ENCODE measurements at regions not wholly inside any gene's neighbourhood (a gene's known extent, or its start where the extent isn't known, plus 50 kb on each side); places are given as distances from the start of the nearest gene placed in this dataset.
A peak's percentile ranks its signal among the peaks of the same experiment; 100 is the strongest.
"Not testable (repeated sequence)": the region's sequence is repeated elsewhere in the genome, so short reads cannot be mapped to it uniquely, and the experiment has no call there.

DNA sequence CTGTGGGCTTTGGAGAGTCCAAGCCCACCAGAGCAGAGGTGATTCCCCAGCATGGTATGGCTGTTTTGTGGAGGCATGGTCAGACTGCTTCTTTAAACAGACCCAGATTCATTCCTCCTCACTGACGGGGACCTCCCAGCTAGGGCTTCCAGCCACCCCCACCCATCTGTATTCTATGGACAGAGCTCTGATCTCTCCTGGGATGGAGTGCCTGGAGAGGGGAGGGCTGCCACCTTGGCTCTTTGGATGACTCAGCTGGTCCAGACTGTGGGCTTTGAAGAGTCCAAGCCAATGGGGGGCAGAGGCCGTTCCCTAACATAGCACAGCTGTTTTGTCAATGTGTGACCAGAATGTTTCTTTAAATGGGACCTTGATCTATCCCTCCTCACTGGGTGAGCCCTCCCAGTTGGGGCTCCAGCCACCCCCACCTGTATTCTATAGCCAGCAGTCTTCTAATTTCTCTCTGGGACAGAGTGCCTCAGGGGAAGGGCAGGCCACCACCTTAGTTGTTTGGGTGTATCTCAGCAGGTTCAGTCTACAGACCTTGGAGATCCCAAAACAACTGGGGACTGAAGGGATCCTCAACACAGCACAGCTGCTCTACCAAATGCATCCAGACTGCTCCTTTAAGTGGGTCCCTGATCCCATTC lies 122.0 kb upstream of the OSTN start:
- no peak for DNase-seq (ENCODE audit: low spot score)

DNA sequence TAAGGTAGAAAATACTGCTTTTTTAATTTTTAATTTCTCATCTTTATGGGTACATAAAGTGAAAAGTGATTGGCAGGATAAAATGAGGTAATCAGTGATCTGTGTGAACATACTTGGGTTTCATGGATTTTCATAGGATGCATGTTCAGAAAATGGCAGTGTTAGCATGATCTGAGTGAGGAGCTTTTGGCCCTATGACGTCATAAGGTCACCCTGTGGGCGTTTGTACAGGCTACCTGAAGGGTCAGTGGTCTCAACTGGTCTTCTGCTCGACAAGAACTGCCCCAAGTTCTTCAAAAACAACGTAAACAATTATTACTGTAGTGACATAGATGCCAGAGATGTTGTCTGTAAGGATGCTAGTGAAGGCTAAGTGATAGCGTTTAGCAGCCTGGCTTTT lies 124.5 kb upstream of the OSTN start:
- no peak for DNase-seq (ENCODE audit: low spot score)

DNA sequence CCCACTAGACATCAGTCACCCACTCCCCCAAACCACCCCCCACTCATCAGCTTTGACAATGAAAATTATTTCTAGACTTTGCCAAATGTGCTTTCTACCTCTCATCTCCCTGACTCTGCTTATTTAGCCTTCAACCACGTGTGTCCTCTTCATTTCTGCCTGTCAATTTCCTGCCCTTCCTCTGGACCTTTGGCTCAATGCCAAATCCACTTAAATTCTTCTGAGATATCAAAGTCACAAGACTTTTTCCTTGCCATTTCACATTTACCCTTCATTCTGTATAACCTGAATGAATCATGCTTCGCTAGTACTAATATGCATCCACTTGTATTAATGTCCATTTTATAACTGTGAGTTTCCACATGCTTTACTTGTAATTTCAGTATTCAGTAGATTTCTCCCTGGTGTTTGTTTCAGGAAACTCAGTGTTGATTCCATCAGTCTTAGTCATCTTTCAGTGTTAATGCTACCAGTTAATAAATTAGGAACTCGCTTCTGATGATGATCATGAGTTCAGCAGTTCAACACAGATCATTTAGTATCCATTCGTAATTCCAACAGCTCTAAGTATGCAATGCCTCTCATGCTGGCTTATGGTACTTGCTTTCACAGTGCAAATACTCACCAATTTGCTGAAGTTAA lies 128.2 kb upstream of the OSTN start:
- DNase-seq (ENCODE audit: low spot score): no peak

DNA sequence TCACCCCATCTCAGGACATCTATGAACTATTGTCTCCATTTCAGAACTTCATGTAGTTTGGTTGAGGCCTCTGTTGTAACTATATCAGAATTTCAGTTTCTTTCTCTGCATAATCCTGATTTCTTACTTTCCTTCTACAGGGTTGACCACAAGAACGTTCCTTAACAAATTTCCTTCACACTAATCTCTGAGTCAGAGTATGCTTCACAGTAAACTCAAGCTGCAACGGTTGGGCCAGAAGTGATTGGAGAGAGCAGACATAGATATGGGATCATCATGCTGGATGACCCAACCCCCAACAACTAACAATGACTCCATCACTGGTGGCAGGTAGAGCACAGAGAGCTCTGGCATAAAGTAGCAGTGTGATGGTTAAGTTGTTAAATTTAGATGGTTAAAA lies 128.8 kb upstream of the OSTN start:
- peak; percentile 79 for DNase-seq (ENCODE audit: low spot score)

DNA sequence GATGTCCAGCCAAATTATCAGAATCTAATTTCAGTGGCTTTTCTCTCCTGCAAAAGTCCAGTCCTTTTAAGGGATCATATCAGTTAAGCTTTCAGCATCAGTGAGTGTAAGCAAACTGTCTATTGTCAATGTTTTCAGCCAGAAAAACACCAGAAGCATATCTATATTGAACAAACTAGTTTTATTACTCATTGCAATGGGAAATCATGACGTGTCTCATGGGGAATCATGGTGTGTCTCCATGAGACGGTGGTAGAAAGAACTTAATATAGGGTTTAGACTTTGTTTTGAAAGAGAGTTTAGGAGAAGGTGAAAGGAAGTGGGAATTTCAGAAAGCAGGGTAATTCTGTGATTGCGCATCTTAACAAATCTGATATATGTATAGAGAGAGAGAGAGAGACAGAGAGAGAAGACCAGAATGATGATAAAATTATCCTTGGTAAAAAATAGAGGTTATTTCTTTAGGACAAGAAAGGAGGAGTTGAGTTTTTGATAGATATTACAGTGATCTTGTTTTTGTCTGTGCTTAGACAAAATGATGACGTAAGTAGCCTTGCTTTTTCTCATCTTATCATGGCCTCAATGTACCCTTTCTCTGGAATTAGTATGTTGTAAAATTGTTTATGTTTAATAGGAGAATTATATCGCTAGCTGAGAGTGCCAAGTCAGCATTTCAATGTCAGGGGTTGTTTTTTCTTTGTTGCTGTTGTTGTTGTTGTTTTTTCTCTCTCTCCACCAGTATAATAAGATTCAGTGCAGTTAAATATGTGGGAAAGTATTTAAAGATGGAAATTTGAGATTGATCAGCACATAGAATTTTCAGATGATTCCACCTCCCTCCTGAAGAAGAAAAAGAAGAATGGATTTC lies 129.9 kb upstream of the OSTN start:
- no peak for DNase-seq (ENCODE audit: low spot score)

DNA sequence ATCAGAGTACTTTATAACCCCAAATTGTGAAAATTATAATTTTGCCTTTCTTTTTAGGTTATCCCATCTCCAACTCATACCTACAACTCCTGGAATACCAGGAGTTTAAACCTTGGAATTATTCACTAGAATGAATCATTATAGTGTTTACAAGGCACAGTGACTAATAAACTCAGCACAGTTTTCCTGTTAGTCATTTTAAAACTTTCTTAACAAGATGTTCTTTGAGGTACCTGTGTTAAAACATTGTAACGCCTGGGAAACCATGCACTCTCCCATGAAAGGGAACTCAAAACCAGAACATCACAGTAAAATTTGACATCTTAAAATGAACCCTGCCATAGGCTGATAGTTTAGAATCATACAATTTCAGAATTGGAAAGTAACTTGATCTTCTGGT lies 132.4 kb upstream of the OSTN start:
- DNase-seq (ENCODE audit: low spot score): no peak

DNA sequence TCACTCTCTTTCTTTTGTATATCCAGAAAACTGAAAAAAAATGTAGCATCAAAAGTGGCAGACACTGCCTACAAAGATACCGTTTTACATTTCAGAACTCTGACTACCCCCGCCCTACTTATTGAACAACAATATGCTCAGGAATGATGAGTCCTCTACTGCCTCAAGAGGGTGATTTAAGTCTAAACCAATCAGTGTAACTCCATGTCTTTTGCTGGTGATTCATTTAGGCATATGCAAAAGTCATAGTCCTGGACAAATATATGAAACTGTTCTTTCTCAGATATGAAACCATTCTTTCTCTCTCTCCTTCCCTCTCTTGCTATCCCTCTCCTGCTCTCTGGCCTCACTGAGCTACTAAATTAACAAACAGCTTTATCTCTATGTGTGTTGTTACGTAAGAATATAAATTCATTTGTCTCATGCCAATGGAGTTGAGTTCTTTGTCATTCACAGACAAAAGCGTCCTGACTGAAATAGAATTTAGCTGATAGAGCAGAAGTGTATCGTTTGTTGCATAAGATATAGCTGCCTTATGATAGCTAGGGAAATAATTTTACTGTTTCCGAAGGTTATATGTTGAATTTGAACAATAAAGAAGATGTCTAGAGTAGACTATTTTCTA lies 133.7 kb upstream of the OSTN start:
- no peak for DNase-seq (ENCODE audit: low spot score)

DNA sequence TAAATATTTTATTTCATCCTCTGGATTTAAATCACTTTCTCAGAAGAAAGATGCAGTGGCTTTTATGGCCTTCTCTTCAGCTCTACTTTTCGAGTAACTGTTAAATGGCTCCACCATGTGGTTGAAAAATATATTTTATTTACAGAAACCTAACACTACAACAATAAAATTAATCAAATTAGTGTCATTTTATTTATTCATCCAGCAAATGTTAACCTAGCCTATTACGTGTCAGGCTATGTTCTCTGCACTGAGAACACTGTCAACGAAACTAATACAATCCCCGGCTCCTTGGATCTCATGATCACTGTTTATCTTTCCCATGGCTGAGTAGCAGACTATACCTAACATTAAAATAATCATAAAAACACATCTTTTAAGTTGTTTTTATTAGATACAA lies 148.0 kb upstream of the OSTN start:
- DNase-seq (ENCODE audit: low spot score): peak; percentile 36

DNA sequence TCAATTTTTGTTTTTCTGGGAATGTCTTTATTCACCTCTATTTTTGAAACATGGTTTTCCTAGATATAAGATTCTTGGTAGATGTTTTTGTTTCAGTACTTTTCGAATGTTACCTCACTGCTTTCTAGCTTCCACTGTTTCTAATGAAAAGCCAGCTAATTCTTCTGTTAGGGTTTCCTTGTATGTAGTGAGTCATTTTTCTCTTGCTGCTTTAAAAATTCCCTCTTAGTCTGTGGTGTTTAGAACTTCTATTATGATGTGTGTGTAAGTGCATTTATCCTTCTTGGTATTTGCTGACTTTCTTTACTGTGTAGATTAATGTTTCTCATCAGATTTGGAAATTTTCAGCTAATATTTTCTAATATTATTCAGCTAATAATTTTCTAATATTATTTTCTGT lies 151.1 kb upstream of the OSTN start:
- DNase-seq (ENCODE audit: low spot score): no peak

DNA sequence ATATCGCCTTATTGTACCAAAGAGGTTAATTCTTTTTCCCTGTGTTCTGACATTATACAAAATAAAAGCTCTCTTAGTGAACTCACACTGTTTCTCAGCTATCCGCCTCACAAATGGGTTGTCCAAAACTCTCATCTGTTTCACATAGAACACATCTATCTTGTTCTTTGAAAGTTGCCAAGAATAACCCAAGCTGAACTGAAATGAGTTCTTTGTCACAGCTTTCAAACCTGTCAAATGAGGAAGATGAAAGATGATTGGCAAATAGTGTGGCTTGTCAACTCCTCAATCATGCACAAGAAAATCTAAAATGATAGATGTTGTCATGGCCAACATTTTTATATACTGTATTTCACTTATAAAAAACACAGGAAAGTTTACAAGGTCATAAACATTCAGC lies 168.1 kb upstream of the OSTN start:
- DNase-seq (ENCODE audit: low spot score): no peak

DNA sequence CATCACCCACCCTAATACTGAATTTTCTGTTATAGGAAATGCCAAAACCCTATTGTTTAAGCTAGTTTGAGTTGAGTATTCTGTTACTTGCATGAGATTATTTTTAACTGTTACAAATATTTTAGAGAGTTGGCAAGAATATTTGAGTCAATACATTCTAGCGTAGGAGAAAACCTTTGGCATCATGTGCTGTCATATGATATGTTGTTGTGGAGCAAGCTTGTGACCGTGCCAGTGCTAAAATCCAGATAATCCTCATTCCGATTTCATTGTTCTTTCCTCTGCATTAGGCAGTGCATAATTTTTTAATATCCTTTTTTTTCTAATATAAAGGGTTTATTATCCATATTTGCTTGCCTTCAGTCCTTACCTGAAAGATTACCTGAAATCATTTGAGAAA lies 168.0 kb upstream of the GMNC start:
- DNase-seq (ENCODE audit: low spot score): no peak

DNA sequence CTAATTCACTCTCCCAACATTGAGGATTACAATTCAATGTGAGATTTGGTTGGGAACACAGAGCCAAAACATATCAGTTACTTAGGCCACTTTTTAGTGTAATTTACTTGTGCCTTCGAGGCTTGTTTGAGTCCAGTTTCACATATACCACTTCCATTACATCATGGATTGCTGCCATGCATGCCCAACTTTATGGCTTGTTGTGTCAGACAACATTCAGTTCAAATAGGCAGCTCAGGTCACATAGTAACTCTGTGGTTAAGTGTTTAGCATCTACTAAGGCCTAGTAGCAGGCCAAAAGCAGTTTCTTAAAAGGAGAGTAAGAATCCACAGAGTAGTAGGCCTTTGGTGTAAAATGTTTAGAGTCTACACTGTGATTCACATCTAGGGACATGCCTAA lies 164.3 kb upstream of the GMNC start:
- DNase-seq (ENCODE audit: low spot score): no peak

DNA sequence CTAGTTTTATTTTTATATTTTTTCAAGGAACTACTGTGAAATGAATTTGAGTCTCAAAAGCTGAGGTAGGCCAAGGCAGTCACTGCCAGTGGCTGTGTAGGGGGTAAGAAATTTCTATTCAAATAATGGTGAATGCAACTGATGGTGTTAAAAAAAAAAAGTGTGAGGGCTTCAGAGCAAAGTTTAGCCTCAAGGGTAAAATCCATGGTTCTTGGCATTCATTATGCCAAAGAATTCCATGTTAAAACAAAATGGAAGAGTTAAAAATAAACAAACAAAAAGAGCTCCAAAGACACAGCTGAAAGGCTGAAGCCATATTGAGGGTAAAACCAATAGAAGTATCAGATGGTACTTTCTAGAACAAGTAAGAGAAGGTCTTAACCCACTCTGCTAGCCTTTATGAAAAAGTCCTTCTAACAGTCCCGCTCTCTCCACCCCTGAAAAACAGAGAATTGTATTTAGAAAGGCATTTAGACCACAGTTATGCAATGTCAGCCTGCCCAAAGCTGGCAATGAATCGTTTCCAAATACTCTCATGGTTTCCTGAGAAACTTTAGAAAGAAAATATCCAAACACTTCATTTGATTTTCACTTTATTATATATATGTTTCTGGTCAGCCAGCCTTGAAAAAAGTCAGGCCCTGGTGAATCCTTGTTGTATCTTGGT lies 158.4 kb upstream of the GMNC start:
- DNase-seq (ENCODE audit: low spot score): peak; percentile 43

DNA sequence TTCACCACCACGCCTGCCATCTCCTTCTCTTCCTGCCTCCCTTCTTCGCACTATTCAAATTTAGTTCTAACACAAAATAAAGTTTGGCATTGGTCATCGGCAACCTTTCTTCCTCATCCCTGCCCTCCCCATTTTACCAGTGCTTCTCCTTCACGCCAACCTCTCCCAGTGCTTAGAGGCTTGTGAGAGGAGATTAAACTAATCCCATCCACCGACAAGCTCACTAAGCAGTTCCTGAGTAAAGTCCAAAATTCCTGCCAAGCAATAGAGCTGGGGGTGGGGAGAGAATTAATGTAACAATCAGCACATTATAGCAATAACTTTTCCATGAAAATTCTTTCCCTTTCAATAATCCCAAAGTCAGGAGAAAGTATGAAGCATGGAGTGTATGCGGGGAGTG lies 157.4 kb upstream of the GMNC start:
- no peak for DNase-seq (ENCODE audit: low spot score)

DNA sequence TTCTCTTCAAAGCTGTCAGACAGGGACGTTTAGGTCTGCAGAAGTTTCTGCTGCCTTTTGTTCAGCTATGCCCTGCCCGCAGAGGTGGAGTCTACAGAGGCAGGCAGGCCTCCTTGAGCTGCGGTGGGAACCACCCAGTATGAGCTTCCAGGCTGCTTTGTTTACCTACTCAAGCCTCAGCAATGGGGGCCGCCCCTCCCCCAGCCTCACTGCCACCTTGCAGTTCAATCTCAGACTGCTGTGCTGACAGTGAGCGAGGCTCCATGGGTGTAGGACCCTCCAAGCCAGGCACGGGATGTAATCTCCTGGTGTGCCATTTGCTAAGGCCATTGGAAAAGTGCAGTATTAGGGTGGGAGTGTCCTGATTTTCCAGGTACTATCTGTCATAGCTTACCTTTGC lies 153.5 kb upstream of the GMNC start:
- DNase-seq (ENCODE audit: low spot score): not testable (repeated sequence)

DNA sequence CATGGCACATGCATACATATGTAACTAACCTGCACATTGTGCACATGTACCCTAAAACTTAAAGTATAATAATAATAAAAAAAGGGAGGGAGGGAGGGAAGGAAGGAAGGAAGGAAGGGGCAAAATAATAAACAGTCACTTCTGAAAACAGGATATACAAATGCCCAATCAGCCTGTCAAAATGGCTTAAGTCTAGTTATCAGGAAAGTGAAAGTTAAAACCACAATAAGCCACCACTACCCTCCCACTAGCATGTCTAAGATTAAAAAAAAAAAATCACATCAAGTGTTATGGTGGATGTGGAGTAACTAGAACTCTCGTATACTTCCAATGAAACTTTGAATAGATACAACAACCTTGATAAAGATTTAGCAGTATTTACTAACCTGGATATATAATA lies 145.6 kb upstream of the GMNC start:
- no peak for DNase-seq (ENCODE audit: low spot score)

DNA sequence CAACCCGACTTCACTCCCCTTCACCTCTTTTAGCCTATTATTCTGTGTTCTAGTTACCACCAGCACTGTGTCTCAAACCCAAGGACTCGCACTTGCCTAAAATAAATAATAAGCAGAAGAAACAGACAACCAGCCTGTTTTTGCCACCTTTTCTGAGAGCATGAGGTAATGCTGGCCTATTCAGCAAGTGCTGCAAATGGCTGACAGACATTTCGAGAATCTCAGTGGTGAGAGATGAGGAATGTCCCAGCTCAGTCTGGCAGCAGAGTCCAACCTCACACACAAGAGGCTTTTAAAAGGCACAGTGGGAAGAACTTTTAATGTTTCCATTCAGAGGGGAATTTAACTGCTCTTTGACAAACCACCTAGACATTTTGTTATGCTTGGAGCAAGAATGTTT lies 143.3 kb upstream of the GMNC start:
- no peak for DNase-seq (ENCODE audit: low spot score)

DNA sequence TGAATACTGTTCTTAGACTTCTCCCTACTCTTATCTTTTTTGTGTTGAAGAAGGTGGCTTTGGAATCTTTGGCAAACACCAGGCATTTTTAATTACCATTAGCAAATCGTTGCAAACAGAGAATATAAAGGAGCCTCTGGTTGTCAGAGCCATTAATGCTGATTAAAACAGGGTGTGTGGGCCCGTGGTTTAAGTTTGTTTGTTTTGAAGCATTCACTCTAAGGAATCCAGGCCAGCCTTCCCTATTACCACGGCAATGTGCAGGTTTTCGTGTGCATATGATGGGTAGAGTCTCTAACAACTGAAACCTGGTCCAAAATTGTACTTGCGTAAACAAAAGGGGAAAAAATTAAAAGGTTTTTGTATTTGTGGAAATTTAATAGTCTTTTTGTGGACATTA lies 141.2 kb upstream of the GMNC start:
- DNase-seq (ENCODE audit: low spot score): no peak

DNA sequence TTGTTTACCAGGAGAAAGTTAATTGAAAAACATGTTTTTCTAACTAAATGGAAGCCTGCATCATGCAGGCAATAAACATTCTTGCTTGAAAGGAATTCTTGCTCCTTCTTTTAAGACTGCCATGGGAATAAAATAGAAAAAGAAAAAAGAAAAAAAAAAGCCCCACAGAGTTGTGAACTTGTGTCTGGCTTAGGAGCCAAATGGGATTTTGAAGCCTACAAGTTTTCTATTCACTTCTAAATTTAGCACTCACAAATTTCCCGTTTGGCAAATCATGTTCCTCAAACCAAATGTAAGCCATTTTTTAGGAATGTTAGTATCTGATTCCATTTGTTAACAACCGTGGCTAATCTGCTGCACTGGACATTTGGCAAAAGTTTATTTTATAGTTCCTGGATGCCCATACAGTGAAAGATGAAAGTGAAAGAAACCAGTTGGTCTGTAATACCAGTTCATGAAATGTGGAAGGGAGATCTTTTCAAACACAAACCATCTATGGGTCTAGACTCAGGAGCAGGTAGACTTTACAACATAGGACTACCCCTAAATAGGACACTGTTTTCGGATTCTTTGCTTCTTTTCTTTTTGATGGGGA lies 133.8 kb upstream of the GMNC start:
- DNase-seq (ENCODE audit: low spot score): no peak

DNA sequence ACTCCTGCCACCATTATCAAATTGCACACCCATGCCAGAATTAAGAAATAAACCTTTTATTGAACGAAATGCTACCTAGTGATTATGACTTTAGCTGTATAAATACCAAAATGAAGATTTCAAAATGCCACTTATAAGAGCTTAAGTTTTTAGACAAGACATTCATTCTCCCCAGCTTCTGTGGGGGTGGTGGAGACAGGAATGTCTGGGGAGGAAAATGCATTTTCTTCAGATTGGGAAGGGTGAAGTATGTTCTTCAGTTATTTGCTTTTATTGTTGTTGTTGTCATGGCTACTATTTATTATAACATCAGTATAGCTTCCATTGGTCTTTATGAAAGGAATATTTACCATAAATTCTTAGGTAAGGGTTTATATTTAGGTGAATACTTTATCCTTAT lies 132.7 kb upstream of the GMNC start:
- no peak for DNase-seq (ENCODE audit: low spot score)

DNA sequence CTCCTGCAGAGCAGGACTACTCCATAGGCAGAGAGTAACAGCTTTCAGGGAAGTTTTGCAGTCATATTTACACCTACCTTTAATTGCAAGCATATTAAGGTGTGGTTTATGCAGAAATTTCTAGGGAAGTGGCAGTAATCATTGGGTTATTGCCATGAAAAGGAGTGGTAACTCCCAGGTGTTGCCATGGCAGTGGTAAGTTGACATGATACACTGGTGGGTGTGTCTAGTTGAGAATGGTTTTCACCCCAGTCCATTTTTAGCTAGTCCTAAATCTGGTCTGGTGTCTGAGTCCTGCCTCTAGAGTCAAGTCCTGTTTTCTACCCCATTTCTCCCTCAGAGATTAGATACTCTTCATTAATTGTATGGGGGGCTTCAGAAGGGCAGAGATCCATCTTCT lies 128.4 kb upstream of the GMNC start:
- DNase-seq (ENCODE audit: low spot score): no peak

DNA sequence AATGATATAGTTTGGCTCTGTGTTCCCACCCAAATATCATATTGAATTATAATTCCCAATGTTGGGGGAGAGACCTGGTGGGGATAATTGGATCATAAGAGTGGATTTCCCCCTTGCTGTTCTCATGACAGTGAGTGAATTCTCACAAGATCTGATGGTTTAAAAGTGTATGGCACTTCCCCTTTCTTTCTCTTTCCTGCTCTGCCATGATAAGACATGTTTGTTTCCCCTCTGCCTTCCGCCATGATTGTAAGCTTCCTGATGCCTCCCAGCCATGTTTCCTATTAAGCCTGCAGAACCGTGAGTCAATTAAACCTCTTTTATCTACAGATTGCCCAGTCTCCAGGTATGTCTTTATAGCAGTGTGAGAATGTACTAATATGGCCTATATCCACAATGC lies 126.7 kb upstream of the GMNC start:
- no peak for DNase-seq (ENCODE audit: low spot score)

All from AG20443 (cell line).